ENCODE measurements at regions not wholly inside any gene's neighbourhood (a gene's known extent, or its start where the extent isn't known, plus 50 kb on each side); places are given as distances from the start of the nearest gene placed in this dataset.

DNA sequence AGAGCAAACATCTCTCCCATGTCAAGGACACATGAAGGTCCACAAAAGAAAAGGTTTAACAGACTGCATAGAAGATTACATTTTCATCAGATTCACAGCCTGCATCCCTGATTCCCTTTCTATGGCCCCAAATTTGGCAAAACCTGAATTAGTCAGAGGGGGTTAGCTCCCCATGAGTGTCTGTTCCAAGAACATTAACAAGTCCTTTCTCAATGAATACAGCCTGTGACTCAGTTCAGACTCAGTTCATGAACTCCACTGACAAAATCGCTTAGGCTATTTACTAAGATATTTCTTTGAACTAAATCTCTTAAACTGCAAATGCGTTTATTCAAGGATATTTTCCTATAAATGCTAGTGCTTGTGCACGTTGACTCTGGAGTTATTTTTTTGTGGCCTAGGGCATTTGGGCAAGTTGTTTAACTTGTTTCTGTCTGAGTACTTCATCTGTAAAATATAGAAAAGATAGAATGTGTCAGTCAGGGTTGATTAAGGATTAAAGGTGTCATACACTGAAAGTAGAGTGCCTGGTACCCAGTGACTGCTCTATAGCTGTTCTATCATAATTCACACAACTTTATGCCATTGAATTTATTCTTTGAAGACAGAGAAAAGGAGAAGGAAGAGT is 422.6 kb downstream of the HTR1B start:
- WGBS, 2 donors: 49 to 67% methylated on average over 3 of the region's 3 CpGs
- TF ChIP-seq EP300 (IDR thresholded peaks at IDR 0.05): no peak
- TF ChIP-seq, protein P1, sequence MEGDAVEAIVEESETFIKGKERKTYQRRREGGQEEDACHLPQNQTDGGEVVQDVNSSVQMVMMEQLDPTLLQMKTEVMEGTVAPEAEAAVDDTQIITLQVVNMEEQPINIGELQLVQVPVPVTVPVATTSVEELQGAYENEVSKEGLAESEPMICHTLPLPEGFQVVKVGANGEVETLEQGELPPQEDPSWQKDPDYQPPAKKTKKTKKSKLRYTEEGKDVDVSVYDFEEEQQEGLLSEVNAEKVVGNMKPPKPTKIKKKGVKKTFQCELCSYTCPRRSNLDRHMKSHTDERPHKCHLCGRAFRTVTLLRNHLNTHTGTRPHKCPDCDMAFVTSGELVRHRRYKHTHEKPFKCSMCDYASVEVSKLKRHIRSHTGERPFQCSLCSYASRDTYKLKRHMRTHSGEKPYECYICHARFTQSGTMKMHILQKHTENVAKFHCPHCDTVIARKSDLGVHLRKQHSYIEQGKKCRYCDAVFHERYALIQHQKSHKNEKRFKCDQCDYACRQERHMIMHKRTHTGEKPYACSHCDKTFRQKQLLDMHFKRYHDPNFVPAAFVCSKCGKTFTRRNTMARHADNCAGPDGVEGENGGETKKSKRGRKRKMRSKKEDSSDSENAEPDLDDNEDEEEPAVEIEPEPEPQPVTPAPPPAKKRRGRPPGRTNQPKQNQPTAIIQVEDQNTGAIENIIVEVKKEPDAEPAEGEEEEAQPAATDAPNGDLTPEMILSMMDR (IDR thresholded peaks at IDR 0.05): no peak
- no peak for TF ChIP-seq POLR2A (IDR thresholded peaks at IDR 0.05)
- H3K27ac ChIP-seq: no peak overlapping the region
- H3K9me3 ChIP-seq: peaks cover 0 to 26% (median 0%) of the 10 kb centered on the region in 4 donors
- H3K4me1 ChIP-seq: no peaks in the 10 kb centered on the region
- DNase-seq (ENCODE audit: low spot score in 2 of 2): no peak
- no peak overlapping the region for H3K4me3 ChIP-seq
- H3K36me3 ChIP-seq: no peaks in the 10 kb centered on the region
- H3K27me3 ChIP-seq: no peaks in the 10 kb centered on the region

DNA sequence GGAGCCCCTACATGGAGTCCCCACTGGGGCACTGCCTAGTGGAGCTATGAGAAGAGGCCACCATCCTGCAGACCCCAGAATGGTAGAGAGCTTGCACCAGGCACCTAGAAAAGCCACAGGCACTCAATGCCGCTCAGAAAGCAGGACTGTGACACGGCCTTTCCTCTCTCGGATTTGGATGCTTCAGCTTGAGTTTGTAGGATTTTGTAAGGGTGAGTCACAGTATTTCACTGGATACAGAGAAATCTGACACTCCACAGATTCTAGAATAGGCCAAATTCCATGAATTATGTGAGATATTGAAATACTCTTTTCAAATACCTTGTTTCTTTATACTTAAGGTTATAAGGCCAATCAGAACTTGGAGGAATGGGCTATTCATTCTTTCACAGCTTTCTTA is 424.5 kb downstream of the HTR1B start:
- Histone ChIP-seq H3K27me3 (no peaks in the 10 kb centered on the region), H3K36me3 (no peaks in the 10 kb centered on the region), H3K9me3 (peaks cover 0 to 26% (median 0%) of the 10 kb centered on the region in 4 donors), H3K27ac (no peak overlapping the region), H3K4me3 (no peak overlapping the region), H3K4me1 (no peaks in the 10 kb centered on the region)
- DNase-seq (ENCODE audit: low spot score in 2 of 2): no peak
- 62 to 77% methylated on average over 3 of the region's 3 CpGs for WGBS, 2 donors
- TF ChIP-seq, protein P1 (IDR thresholded peaks at IDR 0.05): no peak
- TF ChIP-seq EP300 (IDR thresholded peaks at IDR 0.05): no peak
- no peak for TF ChIP-seq POLR2A (IDR thresholded peaks at IDR 0.05)

DNA sequence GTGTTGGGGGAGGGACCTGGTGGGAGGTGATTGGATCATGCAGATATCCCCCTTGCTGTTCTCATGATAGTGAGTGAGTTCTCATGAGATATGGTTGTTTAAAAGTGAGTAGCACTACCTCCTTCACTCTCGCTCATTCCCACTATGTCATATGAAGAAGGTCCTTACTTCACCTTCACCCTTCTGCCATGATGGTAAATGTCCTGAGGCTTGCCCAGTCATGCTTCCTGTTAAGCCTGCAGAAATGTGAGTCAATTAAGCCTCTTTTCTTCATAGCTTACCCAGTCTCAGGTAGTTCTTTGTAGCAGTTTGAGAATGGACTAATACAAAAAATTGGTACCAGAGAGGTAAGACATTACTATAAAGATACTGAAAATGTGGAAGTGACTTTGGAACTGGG is 425.9 kb downstream of the HTR1B start:
- Histone ChIP-seq H3K27ac (no peak overlapping the region), H3K9me3 (peaks cover 0 to 26% (median 0%) of the 10 kb centered on the region in 4 donors), H3K4me1 (no peaks in the 10 kb centered on the region), H3K36me3 (no peaks in the 10 kb centered on the region), H3K27me3 (no peaks in the 10 kb centered on the region), H3K4me3 (no peak overlapping the region)
- TF ChIP-seq POLR2A (IDR thresholded peaks at IDR 0.05) (no peak), EP300 (IDR thresholded peaks at IDR 0.05) (no peak)
- TF ChIP-seq, protein P1 (IDR thresholded peaks at IDR 0.05): no peak
- no peak for DNase-seq (ENCODE audit: low spot score in 2 of 2)
- WGBS, 2 donors: 95% methylated on average over 1 of the region's 1 CpG

DNA sequence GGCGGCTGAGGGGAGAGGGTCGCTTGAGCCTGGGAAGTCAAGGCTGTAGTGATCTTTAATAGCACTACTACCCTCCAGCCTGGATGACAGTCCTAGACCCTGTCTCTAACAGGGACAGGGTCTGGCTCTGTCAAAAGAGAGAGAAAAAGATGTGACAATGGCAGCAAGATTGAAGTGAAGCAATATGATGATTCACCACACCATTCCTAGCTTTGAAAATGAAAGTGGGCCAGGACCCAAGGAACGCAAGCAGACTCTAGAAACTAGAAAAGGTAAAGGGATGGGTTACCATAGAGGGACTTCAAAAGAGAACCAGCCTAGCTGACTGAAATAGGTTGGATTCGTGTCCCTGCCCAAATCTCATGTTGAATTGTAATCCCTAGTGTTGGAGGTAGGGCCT is 426.9 kb downstream of the HTR1B start:
- no peak overlapping the region for H3K4me3 ChIP-seq
- H3K27ac ChIP-seq: no peak overlapping the region
- no peak for DNase-seq (ENCODE audit: low spot score in 2 of 2)
- H3K27me3 ChIP-seq: no peaks in the 10 kb centered on the region
- H3K36me3 ChIP-seq: no peaks in the 10 kb centered on the region
- H3K9me3 ChIP-seq: peaks cover 0 to 26% (median 0%) of the 10 kb centered on the region in 4 donors
- no peaks in the 10 kb centered on the region for H3K4me1 ChIP-seq
- 85 to 89% methylated on average over 4 of the region's 4 CpGs for WGBS, 2 donors
- no peak for TF ChIP-seq EP300 (IDR thresholded peaks at IDR 0.05)
- TF ChIP-seq, protein P1 (IDR thresholded peaks at IDR 0.05): no peak
- TF ChIP-seq POLR2A (IDR thresholded peaks at IDR 0.05): no peak

DNA sequence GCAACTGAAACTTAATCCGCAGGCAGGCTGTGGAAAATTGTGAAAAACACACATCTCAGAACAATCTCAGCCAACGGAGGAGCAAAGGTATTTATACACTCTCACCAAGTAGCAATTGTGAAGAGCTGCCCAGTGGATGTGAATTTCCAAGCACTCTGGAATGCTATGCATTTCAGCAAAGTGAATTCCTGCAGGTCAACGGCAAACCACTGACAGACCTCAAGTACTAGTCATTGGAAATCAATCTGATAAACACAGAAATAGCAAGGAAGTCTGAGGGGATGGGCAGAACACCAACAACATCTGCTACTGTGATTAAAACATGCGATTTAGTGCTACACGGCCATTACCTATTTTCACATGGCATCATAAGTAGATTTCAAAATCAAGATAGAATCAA is 429.1 kb downstream of the HTR1B start:
- no peaks in the 10 kb centered on the region for H3K4me1 ChIP-seq
- no peak for DNase-seq (ENCODE audit: low spot score in 2 of 2)

More for the DNA sequence above, 429.1 kb downstream of the HTR1B start:
- TF ChIP-seq EP300 (IDR thresholded peaks at IDR 0.05): no peak
- no peak for TF ChIP-seq POLR2A (IDR thresholded peaks at IDR 0.05)
- TF ChIP-seq, protein P1 (IDR thresholded peaks at IDR 0.05): no peak
- H3K27me3 ChIP-seq: no peaks in the 10 kb centered on the region
- no peaks in the 10 kb centered on the region for H3K36me3 ChIP-seq
- 34 to 37% methylated on average over 4 to 5 of the region's 5 CpGs for WGBS, 2 donors
- peaks cover 0 to 22% (median 0%) of the 10 kb centered on the region in 4 donors for H3K9me3 ChIP-seq
- H3K27ac ChIP-seq: no peak overlapping the region
- no peak overlapping the region for H3K4me3 ChIP-seq
